ENCODE measurements at regions not wholly inside any gene's neighbourhood (a gene's known extent, or its start where the extent isn't known, plus 50 kb on each side); places are given as distances from the start of the nearest gene placed in this dataset.
"Not testable (repeated sequence)": the region's sequence is repeated elsewhere in the genome, so short reads cannot be mapped to it uniquely, and the experiment has no call there.

DNA sequence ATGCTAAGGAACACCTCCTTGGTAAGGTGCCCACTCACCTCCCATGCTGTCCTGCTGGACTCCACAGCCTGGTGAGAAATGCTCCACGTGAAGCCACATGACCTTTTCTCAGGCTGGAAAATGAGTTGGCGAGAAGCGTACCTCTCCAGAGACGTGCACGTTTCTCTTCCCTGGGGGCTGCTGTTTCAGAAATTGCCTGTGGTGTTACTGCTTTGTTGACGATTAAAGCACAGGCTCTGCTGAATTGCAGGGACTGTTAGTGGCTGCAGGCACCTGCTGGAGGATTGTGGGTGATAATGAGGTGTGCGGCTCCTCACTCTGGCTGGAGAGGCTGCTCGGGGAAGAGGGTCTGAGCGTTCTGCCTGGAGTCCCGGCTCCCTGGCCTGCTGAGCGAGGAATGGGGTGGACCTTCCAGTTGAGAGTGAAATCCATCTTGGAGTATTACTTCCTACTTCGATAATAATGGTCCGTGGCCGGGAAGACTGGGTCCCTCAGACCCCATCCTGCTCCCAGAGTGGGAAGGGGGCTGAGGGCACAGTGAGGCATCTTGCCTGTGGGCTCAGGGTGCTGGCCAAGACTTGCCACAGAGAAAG lies 199.3 kb upstream of the HDAC4 start:
- no peak for DNase-seq (ENCODE audit: low read depth)

- DNase-seq (ENCODE audit: low read depth): no peak
Observed at GRCh38 chr2:239599299-239599698, 198.5 kb upstream of the HDAC4 start.

- no peak for DNase-seq (ENCODE audit: low read depth)
Observed at GRCh38 chr2:239598732-239599090, 197.9 kb upstream of the HDAC4 start.

DNA sequence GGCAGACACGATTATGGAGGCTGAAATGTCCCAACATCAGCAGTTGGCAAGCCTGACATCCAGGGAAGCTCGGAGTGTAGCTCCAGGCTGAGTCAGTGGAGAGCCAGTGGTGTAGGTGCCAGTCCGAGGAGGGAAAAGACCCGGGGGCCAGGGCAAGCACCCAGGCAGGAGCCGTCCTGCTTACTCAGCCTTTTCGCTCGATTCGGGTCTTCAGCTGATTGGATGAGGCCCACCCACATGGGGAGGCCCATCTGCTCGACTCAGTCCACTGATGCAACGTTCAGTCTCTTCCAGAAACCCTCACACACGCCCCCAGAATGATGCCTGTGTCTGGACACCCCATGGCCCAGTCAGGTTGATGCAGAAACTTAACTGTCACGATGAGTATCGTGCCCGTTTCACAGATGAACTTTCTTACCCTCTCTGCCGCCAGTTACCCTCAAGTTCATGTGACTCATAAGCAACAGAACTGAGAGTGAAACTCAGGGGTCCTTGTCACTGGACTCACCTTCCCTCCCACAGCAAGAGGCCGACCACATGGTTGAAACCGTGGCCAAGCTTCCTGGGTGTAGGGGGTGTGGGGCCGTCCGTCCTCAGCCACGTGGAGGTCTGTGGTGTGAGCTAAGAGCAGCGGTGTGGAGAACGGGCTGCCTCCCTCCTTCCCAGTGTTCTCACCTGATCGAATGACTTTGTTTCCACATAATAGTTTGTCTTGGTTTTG lies 197.4 kb upstream of the HDAC4 start:
- DNase-seq (ENCODE audit: low read depth): no peak

- no peak for DNase-seq (ENCODE audit: low read depth)
Observed at GRCh38 chr2:239597216-239597615, 196.4 kb upstream of the HDAC4 start.

DNA sequence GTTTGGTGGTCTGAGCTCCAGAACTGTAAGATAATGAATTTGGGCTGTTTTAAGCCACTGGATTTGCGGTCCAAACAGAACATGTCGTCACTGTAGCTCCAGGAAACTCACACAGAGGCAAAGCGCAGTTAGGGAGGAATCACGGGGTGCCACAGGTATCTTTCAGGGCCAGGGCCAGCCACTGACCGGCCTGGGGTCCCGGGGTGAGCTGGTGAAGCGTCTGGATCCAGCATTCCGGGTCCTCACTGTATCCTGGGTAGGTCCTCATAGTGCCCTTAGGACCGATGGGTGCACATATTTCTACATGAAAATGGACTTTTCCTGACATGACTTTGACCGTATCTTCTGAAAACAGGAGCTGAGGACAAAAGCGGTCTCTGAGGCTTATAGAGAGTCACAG lies 196.0 kb upstream of the HDAC4 start:
- no peak for DNase-seq (ENCODE audit: low read depth)

DNA sequence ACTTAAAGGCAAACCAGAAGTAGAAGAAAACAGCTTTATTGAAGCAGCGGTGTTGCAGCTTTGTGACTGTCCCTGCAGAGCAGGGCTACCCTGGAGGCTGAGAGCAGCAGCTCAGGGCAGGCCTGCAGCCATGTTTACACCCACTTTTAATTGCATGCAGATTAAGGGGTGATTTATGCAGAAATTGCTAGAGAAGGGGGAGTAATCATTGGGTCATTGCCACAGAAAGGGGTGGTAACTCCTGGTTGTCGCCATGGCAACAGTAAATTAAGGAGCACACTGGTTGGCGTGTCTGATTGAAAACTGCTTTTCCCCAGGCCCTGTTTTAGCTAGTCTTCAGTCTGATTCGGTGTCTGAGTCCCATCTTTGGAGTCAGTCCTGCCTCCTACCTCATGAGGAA lies 195.4 kb upstream of the HDAC4 start:
- DNase-seq (ENCODE audit: low read depth): no peak

DNA sequence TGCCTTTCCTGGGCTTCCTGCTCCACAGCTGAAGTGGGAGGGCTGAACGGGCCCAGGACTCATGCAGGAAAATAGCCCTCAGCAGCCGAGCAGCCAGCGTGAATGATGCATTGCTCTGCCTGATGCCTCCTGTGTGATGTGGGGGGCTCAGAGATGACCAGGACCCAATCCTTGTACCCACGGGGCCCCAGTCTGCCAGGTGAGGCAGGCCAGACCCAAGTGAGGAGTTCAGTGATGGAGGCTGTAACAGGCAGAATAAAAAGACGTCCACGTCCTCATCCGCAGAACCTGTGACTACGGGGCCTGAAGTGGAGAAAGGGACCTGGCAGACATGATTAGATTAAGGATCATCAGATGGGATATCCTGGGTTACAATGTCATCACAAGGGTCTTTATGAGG lies 194.9 kb upstream of the HDAC4 start:
- no peak for DNase-seq (ENCODE audit: low read depth)

- no peak for DNase-seq (ENCODE audit: low read depth)
Observed at GRCh38 chr2:239594772-239595608, 194.2 kb upstream of the HDAC4 start.

DNA sequence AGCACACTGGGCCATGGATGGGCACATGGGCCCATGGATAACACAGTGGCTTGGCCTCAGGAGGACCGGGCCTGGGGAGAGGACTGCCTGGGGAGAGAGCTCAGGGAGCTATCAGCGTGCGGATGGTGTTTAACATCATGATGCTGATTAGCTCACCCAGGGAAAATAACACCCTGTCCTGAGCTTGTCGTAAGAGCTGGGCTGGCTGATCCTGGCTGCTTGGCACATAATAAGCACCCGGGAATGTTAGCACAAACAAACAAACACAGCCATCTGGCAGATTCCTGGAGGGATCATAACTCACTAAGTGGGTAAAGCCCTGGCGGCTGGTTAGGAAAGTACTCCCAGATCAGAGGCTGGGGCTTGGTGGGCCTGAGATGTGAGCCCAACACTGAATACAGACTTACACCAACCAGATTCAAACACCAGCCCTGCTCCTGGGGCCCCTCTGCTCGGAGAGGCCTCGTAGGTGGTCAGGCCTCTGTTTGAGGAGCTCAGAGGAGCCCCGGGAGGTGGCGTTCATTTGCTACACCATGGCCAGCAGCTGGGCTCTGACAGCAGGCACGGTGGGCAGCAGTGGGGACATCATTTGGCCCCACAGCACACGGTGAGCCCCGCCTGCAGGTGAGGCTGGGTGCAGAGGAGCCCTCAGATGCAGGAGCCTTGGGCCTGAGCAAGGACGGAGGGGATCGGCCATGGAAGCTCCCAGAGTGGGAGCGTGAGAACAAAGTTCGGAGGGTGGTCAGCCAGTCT lies 193.4 kb upstream of the HDAC4 start:
- DNase-seq (ENCODE audit: low read depth): no peak

- no peak for DNase-seq (ENCODE audit: low read depth)
Observed at GRCh38 chr2:239593455-239593854, 192.6 kb upstream of the HDAC4 start.

- DNase-seq (ENCODE audit: low read depth): not testable (repeated sequence)
Observed at GRCh38 chr2:239592629-239593290, 191.9 kb upstream of the HDAC4 start.

- no peak for DNase-seq (ENCODE audit: low read depth)
Observed at GRCh38 chr2:239590995-239591915, 190.4 kb upstream of the HDAC4 start.

DNA sequence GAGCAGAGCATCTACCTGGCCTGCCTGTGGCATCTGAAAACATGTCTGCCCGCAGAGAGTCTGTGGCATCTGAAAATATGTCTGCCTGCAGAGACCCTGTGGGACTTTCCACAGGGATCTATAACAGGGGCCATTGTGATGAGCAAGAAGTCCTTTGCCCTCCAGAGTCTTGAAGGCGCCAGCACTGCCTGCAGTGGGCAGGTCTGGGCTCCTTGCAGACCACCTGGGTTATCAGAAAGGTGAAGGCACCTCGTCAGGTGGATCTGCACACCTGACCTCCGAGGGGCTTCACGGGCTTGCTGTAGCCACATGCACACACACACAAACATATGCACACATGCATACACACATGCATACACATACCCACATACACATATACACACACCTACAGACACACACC lies 189.5 kb upstream of the HDAC4 start:
- DNase-seq (ENCODE audit: low read depth): no peak

GRCh38 chr2:239589833-239590232 lies 189.0 kb upstream of the HDAC4 start:
- no peak for DNase-seq (ENCODE audit: low read depth)

DNA sequence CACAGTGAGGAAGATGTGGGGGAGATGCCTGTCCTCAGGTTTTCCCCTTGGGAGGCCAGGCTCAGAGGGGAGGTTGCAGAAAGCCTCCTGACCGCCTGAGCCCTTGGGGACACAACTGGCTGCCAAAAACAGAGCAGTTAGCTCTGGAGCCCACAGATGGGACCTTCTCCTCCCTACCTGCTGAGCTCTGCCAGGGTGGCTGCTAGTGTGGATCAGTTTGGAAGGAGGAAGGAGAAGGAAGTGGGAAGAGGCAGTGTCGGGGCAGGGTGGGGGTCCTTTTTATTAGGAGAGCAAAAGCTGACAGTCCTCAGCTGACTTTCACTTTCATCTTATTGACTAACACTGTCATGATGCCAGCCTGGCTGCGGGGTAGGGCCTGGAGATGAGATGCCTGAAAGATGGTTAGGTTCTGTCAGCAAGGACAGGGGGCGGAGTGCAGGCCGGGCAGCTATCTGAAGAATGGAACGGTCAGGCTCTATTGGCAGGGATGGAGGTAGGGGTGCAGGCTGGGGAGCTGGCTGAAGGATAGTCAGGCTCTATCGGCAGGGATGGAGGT lies 188.5 kb upstream of the HDAC4 start:
- no peak for DNase-seq (ENCODE audit: low read depth)

DNA sequence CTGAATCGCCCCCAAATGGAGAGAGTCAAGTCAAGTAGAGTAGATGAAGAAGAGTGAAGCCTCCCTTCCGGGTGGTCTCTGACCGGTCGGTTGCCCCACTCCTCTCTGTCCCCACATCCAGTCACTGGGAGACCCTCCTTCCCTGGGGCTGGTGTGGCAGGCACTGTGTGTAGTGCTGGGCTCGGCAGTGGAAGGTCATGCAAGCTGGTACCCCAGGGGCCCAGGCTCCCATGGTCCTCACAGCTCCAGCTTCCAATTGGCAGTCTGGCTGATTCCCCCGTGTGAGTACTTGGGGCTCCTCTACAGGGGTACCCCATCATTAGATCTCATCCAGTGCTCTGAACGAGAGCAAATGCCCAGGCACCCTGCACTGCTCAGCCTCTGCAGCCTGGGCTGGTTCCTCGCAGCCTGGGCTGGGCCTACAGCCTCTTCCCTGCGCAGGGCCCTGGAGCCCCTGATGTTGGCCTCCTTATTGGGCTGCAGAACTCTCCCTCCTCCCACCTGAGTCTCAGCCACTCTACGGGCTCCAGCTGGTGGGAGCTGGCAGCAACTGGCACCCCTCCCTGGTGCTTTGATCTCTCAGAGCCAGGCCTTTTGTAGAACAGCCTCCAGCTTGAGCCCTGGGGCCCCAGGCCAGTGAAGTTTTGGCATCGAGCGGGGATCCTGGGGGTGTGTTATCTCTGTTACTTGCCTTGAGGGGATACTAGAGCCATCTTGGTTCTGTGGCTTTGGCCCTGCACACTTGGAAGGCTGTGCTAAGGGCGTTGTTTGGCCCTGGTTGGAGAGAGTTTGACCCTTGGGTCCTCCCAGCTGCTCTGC lies 187.8 kb upstream of the HDAC4 start:
- DNase-seq (ENCODE audit: low read depth): no peak

DNA sequence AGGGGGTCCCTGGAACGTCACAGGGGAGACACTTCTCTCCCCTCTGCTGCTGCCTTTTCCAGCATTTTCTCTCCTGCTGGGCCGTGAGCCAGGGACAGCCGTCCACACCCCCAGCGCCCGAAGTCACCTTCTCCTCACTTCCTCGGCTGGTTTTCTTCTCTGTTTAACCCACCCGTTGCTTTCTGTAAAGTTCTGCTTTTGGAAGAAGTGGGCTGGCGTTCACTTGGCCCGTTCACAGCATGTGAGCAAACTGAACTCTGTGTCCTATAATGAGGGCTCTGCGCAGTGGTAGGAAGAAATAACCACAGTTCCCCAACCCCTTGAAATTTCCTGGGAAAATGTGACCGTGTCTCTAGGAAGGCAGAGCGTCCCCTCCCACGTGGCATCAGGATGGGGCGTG lies 187.0 kb upstream of the HDAC4 start:
- DNase-seq (ENCODE audit: low read depth): no peak

GRCh38 chr2:239587311-239587731 lies 186.5 kb upstream of the HDAC4 start:
- no peak for DNase-seq (ENCODE audit: low read depth)

Measured in activated T-helper 9 cell treated with anti-CD3 and anti-CD28 coated beads, Interleukin-2, amount 50 U/mL, for 16 hours (primary cell).